NCI-H187 (cell line): ENCODE measurements at regions not wholly inside any gene's neighbourhood (a gene's known extent, or its start where the extent isn't known, plus 50 kb on each side); places are given as distances from the start of the nearest gene placed in this dataset.

Experiments
- DNase-seq, 2 experiments: peaks; one replicate each; lab custom pipeline; 2025; lab: John Stamatoyannopoulos, UW

DNA sequence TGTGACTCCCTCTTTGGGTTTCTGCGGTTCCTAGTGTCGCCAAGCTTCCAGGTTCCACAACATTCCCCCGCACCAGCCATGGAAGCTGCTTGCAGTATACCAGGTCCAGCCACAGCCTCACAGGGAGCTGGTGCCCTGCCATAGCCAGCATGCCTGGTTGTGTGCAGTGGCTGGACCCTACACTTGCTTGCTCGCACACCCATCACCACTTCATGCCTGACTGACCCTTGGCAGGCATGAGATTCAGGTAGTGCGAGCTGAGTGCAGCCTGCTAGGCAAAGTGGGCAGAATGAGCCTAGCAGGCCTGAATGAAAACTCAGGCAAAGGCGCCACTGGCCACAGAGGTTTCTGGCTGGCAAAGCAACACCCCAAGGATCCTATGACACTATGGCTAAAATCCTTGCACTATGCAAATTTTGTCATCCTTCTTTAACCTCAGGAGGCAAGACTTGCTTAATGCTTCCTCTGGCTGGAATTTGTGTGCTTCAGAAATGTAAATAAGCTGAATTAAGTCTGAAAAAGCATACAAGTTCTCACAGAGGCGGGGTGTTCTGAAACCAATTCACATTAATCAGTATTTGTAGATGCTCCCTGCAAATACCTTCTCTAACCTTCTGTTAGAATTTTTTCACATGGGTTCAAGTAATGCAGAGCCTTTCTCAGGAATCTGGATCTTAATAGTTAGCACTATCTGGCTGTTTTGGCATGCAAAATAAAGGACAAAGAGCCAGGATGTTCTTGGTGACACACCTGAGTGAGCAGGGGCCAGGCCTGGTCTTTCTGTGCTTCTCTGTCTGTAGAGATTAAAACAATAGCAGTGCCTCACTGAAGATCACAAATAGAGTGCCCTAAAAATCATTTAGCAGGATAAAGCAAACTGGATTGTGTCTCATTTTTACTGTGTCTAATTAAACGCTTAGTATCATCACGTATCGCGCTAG lies 256.9 kb downstream of the GPATCH2 start:
- DNase-seq = no peak

DNA sequence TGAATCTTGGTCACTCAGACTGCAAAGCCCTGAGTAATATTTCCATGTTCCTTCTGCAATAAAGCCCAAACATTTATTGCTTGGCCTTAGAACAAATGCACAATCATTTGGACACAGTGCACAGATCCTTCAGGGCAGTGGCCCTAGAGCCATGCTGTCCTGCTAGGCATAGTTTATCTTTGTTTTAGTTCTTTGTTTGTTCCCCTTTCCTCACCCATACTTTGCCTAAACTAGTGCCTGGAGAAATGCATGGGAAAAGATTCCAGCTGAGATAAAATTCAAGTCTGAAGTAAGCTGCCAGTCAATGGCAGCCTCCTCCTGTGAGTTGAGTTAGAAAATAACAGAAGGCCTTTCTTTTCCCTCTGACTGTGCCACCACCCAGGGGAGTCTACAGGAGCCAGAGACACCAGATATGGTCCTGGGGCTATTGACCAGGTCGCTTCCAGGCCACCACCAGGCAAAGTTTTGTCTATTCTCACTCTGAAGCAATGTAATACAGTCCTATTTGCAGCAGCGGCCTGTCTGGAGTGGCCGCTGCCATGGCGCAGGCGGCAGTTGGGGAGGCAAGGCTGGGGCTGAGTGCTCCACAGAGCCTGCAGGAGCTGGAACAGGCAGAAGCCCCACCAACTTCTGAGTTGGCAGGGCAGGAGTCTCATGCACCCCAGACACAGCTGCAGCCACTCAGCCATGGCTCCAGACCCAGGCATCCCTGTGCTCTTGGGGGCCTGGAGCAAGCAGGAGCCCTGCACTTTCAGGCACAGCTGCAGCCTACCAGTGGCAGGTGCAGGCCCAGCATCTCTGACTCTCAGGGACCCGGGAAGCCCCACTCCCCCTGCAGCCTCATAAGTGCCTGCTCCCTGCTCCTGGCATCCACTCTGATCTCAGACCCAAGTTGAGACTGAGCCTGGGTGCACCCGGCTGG lies 258.6 kb downstream of the GPATCH2 start:
- no peak for DNase-seq

DNA sequence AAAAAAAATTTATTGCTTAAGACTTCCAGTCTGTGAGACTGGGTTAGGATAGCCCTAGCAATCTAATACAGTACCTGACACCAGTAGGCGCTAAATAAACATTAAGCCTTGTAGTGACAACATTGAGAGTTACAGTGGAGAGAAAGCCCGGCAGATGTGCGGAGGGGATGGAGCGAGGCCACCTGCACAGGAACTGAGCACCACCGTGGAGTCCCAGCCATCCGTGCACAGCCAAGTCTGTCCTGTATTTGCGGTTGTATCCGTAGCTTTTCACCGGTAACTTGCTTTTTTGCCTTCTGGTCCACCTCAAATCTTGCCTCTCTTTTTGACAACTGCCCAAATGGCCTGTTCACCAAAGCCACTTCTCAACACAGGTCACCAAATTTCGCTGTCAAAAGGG lies 260.1 kb downstream of the GPATCH2 start:
- no peak for DNase-seq

DNA sequence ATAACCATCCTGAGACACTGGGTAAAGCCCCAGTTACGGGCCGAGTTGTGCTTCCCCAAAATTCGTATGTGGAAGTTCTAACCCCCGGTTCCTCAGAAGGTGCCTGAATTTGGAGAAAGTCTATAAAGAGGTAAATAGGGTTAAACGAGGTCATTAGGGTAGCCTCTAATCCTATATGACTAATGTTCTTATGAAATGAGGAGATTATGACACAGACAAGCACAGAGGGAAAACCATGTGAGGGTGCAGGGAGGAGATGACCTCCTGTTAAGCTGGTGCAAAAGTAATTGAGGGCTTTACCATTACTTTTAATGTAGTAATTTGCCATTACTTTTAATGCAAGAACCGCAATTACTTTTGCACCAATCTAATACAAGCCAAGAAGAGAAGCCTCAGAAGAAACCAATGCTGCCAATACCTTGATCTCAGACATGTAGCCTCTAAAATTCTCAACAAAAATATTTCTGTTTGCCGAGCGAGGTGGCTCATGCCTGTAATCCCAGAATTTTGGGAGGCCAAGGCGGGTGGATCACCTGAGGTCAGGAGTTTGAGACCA lies 260.8 kb downstream of the GPATCH2 start:
- no peak for DNase-seq

GRCh38 chr1:217369271-217369981 lies 261.5 kb downstream of the GPATCH2 start:
- no peak for DNase-seq

DNA sequence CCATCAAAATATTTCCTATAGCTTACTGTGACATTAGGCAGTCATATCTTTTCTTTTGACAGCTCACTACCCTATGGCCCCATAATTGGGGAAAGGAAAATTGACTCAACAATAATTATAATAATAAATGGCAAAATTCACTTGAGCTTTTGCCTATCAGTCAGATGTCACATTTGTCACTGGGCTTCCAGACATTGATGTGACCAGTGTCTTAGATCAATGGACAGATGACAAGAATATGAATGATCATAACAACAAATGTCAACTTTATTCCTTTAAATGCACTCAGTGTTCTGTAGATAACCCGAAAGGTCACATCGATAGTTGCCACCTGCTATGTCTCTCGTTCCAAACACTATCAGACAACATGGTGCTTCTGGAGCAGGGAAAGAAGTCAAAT lies 266.7 kb downstream of the GPATCH2 start:
- no peak for DNase-seq

DNA sequence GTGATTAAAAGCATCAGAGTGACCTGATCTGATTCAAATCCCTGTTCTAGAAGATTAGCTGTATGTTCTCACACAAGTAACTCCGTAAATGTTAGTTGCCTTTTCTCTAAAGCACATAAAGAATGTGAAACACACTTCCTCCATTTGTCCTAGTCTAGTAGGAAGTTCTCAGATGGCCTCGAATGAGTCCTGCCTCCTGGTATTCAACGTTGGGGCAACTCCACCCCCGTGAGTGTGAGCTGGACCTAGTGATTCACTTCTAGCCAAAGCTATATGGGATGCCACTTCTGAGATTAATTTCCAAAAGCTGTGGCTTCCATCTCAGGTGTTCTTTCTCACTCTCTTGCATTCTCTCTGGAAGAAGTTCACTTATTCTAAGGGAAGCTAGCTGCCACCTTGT lies 267.6 kb downstream of the GPATCH2 start:
- DNase-seq = no peak

GRCh38 chr1:217360510-217360909 lies 270.4 kb downstream of the GPATCH2 start:
- no peak for DNase-seq

DNA sequence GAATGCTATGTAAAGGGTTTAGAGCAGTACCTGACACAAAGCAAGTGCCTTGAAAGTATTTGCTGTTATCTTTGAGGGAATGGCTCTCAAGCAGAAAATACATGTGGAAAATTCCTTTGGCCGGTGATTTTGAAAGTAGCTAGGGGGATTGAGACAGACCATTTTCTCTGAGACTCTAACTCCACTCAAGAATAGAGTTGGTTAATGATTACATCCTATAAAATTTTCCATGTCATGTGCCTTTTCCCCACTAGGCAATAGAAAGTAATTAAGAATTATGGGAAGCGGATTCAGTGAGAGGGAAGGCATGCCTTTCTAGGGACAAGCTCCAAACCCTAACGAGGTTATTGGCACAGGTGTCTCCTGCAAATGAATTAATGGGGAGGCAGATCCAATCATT lies 276.0 kb downstream of the GPATCH2 start:
- DNase-seq = no peak

DNA sequence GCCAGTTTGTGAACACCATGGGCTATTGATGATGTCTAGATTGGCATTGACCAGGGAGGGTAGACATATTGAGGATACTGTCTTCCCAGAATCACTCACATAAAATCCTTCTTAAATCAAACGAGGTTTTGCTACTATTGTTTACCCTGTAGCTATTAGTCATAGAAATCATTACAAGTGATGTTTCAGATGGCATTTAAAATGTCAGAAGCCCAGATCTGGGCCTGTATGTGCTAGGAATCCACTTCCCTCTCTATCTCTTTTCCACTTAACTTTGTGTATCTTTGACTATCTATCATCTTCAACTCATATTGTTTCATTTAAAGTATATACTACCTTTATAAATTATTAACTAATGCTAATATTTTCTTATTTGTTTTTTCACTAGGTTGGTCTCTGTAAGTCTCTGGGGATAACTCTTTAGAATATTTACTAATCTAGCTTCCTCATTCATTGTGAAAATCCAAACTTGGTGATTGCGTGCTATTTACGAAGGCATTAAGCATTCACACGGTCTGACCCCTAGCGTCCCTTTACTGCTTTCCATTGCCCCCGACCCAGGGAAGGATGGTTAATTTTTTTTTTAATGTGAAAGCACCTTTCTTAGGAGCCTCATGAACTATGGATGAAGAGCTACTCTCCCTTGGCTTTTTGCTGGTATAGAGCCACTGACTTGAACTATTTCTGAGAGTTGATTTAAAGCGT lies 281.8 kb downstream of the GPATCH2 start:
- no peak for DNase-seq

GRCh38 chr1:217344712-217345111 lies 286.2 kb downstream of the GPATCH2 start:
- DNase-seq = no peak

DNA sequence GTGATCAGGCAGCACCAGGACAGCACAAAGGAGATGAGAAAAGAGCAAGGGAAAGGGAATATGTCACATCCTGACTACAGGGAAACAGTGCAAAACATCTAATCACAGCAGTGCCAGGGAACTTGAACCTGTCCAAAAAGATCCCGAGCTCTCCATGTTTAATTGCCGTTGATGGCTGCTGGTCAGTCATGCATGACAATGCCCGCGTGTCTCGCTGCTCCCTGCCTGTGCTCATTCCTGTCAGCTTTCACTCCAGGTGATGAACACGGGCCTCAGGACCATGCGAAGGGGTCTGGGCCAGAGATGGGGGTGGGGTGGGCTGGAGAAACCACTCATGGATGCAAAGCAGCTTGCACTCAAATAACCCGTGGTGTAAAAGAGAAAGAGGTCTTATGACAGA lies 287.0 kb downstream of the GPATCH2 start:
- peak; percentile 36 to 52 for DNase-seq

- no peak for DNase-seq
Measured at GRCh38 chr1:217342105-217342504, 288.8 kb downstream of the GPATCH2 start.

DNA sequence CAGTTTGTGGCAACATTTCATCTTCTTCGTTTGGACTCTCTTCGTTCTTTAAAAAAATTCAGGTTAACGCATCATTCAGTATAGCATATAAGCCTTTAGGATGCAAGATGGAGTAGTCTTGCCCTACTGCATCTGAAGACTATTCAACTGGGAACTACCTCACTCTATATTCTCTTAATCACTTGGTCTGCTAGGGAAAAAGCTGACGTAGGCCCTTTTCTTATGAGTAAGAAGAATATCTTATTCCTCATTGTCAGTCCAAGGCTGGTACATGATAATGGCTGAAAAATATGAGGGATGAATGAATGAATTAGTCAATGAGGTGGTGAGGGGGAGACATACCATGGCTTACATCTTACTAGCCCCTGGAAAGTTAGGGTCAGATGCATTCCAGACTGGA lies 294.2 kb downstream of the GPATCH2 start:
- DNase-seq = no peak

DNA sequence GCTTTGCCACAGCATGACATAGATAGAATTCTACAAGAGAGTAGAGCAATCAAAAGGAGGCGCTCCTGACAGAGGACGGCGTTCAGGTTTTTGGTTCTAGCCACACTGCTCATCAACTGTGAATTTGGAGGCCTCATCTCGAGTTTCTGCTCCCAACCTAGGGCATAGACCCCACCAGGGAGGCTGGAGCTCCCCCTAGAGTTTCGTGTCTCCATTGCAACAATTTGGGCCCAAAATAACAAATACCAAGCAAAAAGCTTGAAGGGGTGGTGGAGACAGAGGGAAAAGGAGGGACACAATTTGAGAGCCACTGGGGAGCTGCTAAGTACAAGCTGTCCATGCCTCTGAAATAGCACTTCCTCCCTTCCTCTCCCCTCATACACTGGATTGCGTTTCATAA lies 297.0 kb downstream of the GPATCH2 start:
- no peak for DNase-seq

DNA sequence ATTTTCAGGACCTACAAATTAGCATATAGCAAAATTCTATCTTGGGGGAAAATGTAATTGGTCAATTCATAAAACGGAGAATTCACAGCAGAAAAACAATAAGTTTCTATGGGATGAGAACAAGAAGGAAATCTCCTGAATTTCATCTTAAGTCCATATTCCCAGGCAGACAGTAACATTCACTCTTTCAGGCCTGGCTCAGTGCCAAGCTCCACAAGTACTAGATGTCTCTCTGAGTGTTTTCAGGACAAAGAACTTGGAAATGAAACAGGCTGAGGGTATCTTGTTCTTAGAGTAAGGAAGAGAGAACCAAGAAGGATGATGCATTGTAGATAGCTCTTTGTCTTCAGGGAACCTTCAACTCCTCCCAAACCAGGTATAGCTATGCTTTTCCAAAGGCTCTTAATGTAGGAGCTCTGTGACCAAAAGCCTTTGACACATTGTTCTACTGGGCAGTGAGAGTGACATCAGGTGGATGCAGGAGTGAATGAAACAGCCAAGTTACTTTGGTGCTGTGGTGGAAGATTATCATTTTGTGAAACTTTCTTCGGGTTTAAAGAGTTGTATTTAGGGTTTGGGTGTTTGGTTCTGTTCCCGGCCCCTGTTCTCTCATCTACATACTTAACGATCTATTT lies 298.3 kb downstream of the GPATCH2 start:
- no peak for DNase-seq

DNA sequence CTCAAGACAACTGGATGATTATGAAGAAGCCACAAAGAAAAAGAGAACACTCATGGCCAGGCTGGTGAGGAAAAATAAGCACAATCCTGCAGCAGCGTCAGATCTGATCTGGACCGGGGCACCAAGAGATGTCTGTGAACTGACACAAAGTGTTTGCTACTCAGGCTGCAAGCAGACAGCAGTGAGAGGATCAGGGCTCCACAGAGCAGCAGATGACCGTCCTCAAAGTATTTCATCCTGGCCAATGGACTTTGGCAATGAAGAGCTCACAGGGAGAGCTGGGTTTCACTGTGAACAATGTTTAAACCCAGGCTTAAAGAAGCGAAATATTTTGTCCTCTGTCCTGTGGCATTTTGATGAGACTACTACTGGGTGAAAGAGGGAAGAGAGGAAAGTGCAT lies 299.2 kb downstream of the GPATCH2 start:
- no peak for DNase-seq

GRCh38 chr1:217327901-217328300 lies 303.0 kb downstream of the GPATCH2 start:
- no peak for DNase-seq

- no peak for DNase-seq
Measured at GRCh38 chr1:217322834-217323233, 308.1 kb downstream of the GPATCH2 start.

GRCh38 chr1:217315346-217315745 lies 315.5 kb downstream of the GPATCH2 start:
- DNase-seq = no peak

GRCh38 chr1:217313096-217313495 lies 317.8 kb downstream of the GPATCH2 start:
- no peak for DNase-seq
